ENCODE measurements at regions not wholly inside any gene's neighbourhood (a gene's known extent, or its start where the extent isn't known, plus 50 kb on each side); places are given as distances from the start of the nearest gene placed in this dataset.
"Not testable (repeated sequence)": the region's sequence is repeated elsewhere in the genome, so short reads cannot be mapped to it uniquely, and the experiment has no call there.

DNA sequence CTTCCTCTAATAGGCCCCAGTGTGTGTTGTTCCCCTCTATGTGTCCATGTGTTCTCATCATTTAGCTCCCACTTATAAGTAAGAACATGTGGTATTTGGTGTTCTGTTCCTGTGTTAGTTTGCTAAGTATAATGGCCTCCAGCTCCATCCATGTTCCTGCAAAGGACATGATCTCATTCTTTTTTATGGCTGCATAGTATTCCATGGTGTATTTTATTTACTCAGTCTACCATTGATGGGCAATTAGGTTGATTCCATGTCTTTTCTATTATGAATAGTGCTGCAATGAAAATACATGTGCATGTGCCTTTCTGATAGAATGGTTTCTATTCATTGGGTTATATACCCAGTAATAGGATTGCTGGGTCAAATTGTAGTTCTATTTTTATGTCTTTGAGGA is 394.2 kb upstream of the MTPN start:
- not testable (repeated sequence) for H3K27me3 Mint-ChIP-seq; H3K9me3 Mint-ChIP-seq (ENCODE audit: low read depth); H3K36me3 Mint-ChIP-seq; H3K27ac Mint-ChIP-seq; H3K4me3 Mint-ChIP-seq; H3K4me1 Mint-ChIP-seq (ENCODE audit: low read depth)

DNA sequence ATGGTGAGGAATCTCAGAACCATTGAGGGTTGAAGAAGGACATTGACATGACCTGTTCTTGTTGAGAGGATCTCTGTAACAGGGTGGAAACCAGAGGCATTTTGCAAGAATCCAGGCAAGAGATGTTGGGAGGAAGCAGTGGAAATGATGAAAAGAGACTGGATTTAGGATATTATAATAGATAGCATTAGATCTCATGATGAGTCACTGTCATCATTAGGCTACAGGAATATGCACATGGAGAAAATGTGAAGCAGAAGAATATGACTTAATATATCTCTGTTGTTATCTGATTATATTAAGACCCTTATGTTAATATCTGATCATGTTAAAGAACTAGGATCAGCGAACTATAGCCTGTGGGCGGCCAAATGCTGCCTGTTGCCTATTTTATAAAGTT is 393.0 kb upstream of the MTPN start:
- Mint-ChIP-seq H3K4me3 (no peak overlapping the region), H3K27ac (no peak overlapping the region), H3K9me3 (ENCODE audit: low read depth) (peaks cover 3% of the 10 kb centered on the region), H3K36me3 (no peaks in the 10 kb centered on the region), H3K4me1 (ENCODE audit: low read depth) (no peaks in the 10 kb centered on the region), H3K27me3 (no peaks in the 10 kb centered on the region)

DNA sequence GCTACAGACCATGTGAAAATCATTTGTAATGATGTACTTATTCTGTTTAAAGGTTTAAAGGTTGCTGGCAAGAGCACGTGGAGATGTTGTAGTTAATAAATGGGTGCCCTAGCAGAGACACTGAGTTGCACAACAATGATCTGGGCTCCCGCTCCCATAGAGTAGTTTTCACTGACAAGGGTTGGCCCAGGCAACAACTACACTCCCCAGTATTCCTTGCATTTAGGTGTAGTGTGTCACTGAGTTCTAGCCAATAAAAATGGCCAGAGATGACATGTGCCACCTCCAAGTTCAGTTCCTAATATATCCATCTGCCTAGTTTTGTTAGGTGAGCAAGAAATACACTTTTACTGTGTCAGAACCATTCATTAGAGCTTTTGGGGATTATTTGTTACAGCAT is 392.1 kb upstream of the MTPN start:
- no peaks in the 10 kb centered on the region for H3K4me1 Mint-ChIP-seq (ENCODE audit: low read depth)
- no peaks in the 10 kb centered on the region for H3K36me3 Mint-ChIP-seq
- no peak overlapping the region for H3K4me3 Mint-ChIP-seq
- H3K9me3 Mint-ChIP-seq (ENCODE audit: low read depth): peaks cover 3% of the 10 kb centered on the region
- H3K27ac Mint-ChIP-seq: no peak overlapping the region
- no peaks in the 10 kb centered on the region for H3K27me3 Mint-ChIP-seq

DNA sequence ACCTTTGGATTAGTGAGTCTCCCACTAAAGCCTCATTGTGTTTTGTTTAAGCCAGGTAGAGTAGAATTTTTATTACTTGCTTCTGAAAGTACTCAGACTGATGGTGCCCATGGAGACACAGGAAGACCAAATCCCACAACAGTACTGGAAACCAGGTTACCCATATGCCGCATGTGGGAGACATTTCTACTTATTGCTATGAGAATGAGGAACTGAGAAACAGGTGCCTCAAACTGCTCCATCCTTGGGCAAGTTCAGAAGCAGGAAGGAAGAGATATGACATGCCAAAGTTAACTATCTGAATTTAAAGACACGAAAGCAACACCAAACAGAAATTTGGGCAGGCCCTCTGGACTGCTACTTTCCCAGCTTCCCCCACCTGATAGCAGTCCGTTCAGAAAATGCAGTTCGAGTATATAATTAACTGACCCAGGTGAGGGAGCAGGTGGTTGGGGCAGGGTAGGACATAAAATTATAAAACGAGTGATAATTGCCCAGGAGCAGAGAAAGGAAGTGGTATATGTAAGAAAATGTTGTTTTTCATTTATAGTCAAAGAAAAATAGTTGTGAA is 382.3 kb upstream of the MTPN start:
- Mint-ChIP-seq H3K27me3 (no peaks in the 10 kb centered on the region), H3K27ac (no peak overlapping the region), H3K4me1 (ENCODE audit: low read depth) (no peaks in the 10 kb centered on the region), H3K36me3 (no peaks in the 10 kb centered on the region), H3K9me3 (ENCODE audit: low read depth) (no peaks in the 10 kb centered on the region), H3K4me3 (no peak overlapping the region)

DNA sequence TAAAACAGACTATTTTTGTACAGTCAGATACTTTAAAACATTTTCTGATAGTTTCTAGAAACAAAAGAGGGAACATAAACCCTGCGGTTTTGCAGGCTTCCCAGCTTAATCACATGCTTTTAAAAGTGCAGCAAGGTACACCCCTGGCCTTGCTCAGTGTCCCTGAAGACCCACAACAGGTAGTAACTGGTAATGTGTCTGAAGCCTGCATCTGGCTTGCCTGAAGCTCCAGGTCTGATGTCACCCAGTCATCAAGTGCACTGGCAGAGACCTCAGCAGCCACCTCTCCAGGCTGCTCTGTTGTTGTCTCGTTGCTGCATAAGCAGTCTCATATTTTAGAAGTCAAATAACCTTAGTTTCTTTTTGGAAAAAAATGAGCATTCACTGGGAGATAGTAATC is 376.1 kb upstream of the MTPN start:
- H3K27ac Mint-ChIP-seq: no peak overlapping the region
- no peak overlapping the region for H3K4me3 Mint-ChIP-seq
- H3K9me3 Mint-ChIP-seq (ENCODE audit: low read depth): no peaks in the 10 kb centered on the region
- H3K36me3 Mint-ChIP-seq: no peaks in the 10 kb centered on the region
- H3K4me1 Mint-ChIP-seq (ENCODE audit: low read depth): no peaks in the 10 kb centered on the region
- no peaks in the 10 kb centered on the region for H3K27me3 Mint-ChIP-seq

DNA sequence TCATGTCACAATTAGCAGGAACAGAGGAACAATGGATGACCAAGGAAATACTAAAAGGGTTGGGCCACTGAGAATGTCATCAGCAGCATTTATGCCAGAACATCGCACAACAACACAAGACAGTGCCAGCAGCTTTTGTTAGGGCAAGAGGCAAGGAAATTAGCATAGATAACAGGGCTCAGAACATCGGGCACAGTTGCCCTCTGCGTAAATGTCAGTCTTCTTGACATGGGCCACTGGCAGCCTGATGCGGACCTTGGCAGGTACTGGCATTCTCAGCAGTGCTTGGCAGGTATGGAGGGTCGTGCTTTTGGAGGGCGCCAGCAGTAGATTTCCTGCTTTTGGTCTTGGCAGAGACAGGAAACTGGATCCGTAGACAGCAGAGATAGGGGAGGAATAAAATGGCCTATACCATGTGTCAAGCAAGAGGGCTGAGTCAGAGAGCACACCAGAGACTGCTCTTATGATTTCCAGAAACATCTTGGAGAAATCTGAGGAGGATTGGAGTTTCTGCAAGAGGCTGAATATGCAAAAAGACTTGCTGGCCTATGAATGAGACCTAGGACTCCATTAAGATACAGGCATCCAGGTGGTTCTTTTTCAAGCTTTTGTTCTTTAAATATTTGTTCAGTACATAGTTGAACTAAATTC is 371.5 kb upstream of the MTPN start:
- Mint-ChIP-seq H3K27me3 (no peaks in the 10 kb centered on the region), H3K4me1 (ENCODE audit: low read depth) (no peaks in the 10 kb centered on the region), H3K27ac (no peak overlapping the region), H3K9me3 (ENCODE audit: low read depth) (no peaks in the 10 kb centered on the region), H3K36me3 (no peaks in the 10 kb centered on the region), H3K4me3 (no peak overlapping the region)

DNA sequence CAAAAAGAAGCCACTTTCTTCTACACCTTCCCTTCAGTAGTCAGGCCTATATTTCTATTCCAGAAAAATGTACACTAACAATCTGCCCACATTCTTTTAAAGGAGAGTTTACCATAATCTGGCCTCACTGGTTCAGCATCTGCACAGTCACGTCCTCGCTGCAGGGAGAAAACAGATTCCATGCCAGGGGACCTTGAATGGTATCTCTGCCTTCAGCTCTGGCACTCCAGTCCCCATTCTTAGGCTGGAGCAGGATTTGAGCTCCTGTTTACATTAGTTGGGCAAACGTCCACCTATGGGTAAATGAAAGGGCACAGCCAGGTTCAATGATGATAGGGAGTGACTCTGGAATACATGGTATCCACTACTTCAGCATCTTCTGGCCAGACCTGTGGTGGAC is 371.0 kb upstream of the MTPN start:
- Mint-ChIP-seq H3K4me3 (no peak overlapping the region), H3K9me3 (ENCODE audit: low read depth) (no peaks in the 10 kb centered on the region), H3K27ac (no peak overlapping the region), H3K27me3 (no peaks in the 10 kb centered on the region), H3K36me3 (no peaks in the 10 kb centered on the region), H3K4me1 (ENCODE audit: low read depth) (no peaks in the 10 kb centered on the region)

DNA sequence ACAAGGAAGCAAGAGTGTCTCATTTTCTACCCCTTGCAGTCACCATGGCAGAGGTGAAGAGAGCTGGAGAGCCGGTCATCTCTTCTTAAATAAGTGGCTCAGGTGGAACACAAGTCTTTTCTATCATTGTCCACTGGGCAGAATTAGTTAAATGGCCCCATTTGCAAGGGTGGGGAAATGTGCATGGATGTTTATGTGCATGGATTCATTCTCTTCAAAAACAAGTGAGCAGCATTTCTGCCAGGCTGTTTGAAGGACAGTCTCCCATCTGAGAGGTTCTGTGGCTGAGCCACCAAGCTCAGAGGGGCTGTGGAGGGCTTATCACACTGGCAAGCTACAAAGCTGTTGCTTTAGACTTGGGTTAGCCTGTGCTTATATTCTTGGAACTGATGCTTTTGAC is 370.3 kb upstream of the MTPN start:
- Mint-ChIP-seq H3K9me3 (ENCODE audit: low read depth) (no peaks in the 10 kb centered on the region), H3K36me3 (no peaks in the 10 kb centered on the region), H3K27ac (no peak overlapping the region), H3K4me1 (ENCODE audit: low read depth) (no peaks in the 10 kb centered on the region), H3K4me3 (no peak overlapping the region), H3K27me3 (no peaks in the 10 kb centered on the region)

DNA sequence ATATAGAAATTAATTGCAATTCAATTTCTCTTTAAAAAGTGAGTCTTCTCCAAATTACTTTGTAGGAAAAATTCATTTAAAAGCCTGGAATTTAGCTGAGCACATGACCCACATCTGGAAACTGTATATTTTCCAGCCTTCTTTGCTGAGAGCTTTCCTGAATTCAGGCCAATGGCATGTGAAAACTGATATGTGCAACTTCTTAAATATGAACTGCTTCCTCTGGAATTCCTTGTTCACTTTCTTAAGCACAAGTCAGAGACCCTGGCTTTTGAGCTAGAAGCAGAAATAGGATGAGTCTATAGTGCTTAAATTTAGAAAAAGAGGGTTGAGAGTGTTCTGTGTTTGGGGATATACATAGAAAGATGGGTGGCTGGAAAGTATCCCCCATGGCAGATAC is 365.1 kb upstream of the MTPN start:
- no peak overlapping the region for H3K27ac Mint-ChIP-seq
- H3K4me3 Mint-ChIP-seq: no peak overlapping the region
- H3K4me1 Mint-ChIP-seq (ENCODE audit: low read depth): no peaks in the 10 kb centered on the region
- no peaks in the 10 kb centered on the region for H3K9me3 Mint-ChIP-seq (ENCODE audit: low read depth)
- no peaks in the 10 kb centered on the region for H3K27me3 Mint-ChIP-seq
- no peaks in the 10 kb centered on the region for H3K36me3 Mint-ChIP-seq

DNA sequence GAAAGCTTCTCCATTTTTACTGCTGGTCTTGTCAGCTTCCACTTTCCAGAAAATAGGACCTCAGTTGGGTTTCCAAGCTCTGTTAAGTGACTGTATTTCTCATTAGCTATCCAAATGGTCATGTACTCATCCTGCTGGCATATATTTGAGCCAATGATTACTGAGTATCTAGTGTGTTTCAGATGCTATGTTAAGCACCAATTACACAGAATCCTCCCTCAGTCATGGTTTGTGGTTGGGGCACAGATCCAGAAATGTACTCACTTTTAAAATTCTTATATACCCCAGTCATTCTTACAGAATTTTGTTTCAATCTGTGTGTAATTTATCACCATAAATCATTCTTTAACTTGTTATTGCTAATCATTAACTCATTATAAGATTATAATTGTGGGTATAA is 362.3 kb upstream of the MTPN start:
- Mint-ChIP-seq H3K36me3 (no peaks in the 10 kb centered on the region), H3K27ac (no peak overlapping the region), H3K4me3 (no peak overlapping the region), H3K4me1 (ENCODE audit: low read depth) (no peaks in the 10 kb centered on the region), H3K9me3 (ENCODE audit: low read depth) (no peaks in the 10 kb centered on the region), H3K27me3 (no peaks in the 10 kb centered on the region)

DNA sequence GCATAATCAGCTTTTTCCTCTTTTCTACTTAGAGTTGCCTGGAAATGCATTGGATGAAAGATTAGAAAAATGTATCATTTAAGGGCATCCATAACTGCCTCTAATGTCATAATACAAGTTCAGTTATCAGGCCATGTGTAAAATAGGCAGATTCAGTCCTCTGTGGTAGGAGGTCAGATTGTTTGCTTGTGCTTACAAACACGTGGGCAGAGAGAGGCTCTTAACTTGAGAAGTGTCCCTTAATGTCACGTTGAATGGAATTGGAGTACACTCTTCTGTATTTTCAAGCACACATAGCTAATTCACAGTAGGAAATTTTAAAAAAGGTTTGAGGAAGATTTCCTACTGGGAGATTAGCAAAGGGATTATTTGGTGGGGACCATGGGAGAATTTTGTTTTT is 359.8 kb upstream of the MTPN start:
- Mint-ChIP-seq H3K4me3 (no peak overlapping the region), H3K36me3 (no peaks in the 10 kb centered on the region), H3K9me3 (ENCODE audit: low read depth) (no peaks in the 10 kb centered on the region), H3K27ac (no peak overlapping the region), H3K4me1 (ENCODE audit: low read depth) (no peaks in the 10 kb centered on the region), H3K27me3 (no peaks in the 10 kb centered on the region)

DNA sequence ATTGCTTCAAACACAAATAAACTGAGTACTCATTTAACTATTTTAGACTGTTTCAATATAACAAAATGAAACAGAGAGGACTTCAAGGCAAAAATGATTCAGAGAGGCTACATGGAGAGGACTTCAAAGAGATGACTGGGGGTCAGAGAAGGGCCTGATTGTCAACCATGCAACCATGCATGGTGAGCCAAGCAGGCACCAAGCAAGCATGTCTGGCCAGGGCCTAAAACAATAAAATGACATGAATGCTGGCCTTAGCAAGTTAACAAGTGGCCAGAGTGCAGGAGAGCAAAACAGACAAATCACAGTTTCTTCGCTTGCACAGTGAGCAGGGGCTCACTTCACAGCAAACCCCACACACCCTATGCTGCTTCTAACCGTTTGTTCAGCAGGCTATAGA is 356.5 kb upstream of the MTPN start:
- Mint-ChIP-seq H3K36me3 (no peaks in the 10 kb centered on the region), H3K4me3 (no peak overlapping the region), H3K27ac (no peak overlapping the region), H3K9me3 (ENCODE audit: low read depth) (no peaks in the 10 kb centered on the region), H3K27me3 (no peaks in the 10 kb centered on the region), H3K4me1 (ENCODE audit: low read depth) (no peaks in the 10 kb centered on the region)

DNA sequence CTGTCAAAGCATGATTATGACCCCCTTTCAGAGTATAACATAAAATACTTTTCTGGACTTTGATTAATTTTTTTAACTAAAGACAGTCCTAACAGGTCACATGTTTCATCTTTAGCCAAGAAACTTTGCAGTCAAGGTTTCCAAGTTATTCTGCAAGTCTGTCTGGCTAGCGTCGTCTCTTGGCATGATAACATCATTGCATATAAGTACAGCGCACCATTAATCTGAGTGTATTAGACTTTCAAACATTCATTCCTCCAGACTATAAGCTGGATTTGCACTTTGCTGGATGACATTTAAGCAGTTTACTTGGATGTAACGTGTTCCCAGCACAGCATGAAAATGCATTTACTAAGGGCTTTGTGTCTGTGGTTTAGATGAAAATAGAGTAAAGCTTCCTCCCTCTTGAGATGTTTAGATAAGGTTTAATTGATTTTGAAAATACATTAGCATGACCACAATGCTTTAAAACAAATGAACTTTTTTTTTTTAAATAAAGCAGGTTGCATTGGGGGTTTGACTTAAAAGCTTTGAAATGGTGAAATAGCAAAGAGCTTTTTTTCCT is 349.0 kb upstream of the MTPN start:
- Mint-ChIP-seq H3K9me3 (ENCODE audit: low read depth) (no peaks in the 10 kb centered on the region), H3K36me3 (no peaks in the 10 kb centered on the region), H3K27me3 (no peaks in the 10 kb centered on the region), H3K27ac (no peak overlapping the region), H3K4me3 (no peak overlapping the region), H3K4me1 (ENCODE audit: low read depth) (no peaks in the 10 kb centered on the region)

DNA sequence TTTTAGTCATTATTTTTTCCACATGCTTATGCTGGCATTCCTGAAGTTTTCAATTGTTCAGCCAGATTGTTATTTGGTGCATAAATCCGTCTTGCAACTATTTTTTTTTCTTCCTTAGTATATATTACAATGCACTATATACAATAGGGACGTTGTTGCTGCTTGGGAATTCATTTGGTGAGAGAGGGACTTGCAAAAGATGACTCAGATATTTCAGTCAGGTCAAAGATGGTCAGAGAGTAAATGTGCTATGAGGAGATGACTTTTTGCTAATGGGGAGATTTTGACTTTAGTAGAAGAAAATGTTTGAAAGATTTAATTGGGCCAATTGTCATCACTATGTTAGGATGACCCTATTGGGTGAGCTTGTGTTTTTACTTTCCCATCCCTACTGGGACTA is 348.4 kb upstream of the MTPN start:
- no peaks in the 10 kb centered on the region for H3K27me3 Mint-ChIP-seq
- H3K4me3 Mint-ChIP-seq: no peak overlapping the region
- no peaks in the 10 kb centered on the region for H3K4me1 Mint-ChIP-seq (ENCODE audit: low read depth)
- H3K27ac Mint-ChIP-seq: no peak overlapping the region
- no peaks in the 10 kb centered on the region for H3K9me3 Mint-ChIP-seq (ENCODE audit: low read depth)
- no peaks in the 10 kb centered on the region for H3K36me3 Mint-ChIP-seq

DNA sequence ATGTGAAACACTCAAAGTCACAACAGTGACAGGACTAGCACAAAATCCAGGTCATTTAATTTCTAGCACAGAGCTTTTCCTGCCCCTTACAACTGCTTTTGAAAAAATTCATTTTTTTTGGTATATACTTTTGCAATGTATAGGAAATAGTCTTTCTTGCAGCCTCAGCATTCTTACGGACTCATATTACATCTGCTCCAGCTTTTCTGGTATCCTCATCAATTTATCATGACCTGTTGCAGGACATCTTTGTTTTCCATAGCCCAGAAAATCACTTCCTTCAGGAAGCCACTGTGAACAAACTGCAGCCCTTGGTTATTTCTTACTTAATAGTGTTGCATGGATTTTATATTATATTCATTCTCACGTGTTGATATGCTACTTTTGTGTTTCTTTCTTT is 347.9 kb upstream of the MTPN start:
- no peaks in the 10 kb centered on the region for H3K4me1 Mint-ChIP-seq (ENCODE audit: low read depth)
- no peak overlapping the region for H3K4me3 Mint-ChIP-seq
- H3K36me3 Mint-ChIP-seq: no peaks in the 10 kb centered on the region
- peaks cover under 1% of the 10 kb centered on the region for H3K9me3 Mint-ChIP-seq (ENCODE audit: low read depth)
- no peak overlapping the region for H3K27ac Mint-ChIP-seq
- H3K27me3 Mint-ChIP-seq: no peaks in the 10 kb centered on the region

DNA sequence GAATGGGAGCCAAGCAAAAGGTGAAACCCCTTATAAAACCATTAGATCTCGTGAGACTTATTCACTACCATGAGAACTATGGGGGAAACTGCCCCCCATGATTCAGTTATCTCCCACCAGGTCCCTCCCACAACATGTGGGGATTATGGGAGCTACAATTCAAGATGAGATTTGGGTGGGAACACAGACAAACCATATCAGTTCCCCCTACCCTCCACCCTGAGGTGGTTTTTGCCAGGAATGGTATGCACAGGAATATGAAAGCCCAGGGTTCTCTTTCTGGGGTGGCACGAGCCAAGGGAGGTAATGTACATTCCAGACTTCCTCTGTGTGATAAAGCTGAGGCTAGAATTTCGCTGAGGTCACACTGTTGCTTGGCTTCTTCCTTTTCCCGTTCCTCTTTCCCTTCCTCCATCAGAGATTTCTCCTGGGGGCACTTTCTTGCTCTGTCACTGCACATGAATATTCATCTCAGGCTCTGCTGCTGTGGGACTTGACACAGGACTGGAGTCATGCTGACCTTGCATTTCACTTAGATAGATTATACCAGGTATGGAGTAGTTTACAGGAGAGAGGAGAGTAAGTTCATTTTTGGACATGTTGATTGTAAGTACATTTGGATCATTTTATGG is 347.0 kb upstream of the MTPN start:
- Mint-ChIP-seq H3K36me3 (no peaks in the 10 kb centered on the region), H3K27ac (no peak overlapping the region), H3K27me3 (no peaks in the 10 kb centered on the region), H3K9me3 (ENCODE audit: low read depth) (peaks cover 5% of the 10 kb centered on the region), H3K4me3 (no peak overlapping the region), H3K4me1 (ENCODE audit: low read depth) (no peaks in the 10 kb centered on the region)

Data from activated naive CD8-positive, alpha-beta T cell (primary cell).